ENCODE measurements at regions not wholly inside any gene's neighbourhood (a gene's known extent, or its start where the extent isn't known, plus 50 kb on each side); places are given as distances from the start of the nearest gene placed in this dataset.

- DNase-seq (ENCODE audit: low spot score) = no peak
- no peaks in the 10 kb centered on the region for H3K9me3 ChIP-seq (ENCODE audit: control insufficient read depth in 4 of 4, low read length in 3 of 4)
- no peaks in the 10 kb centered on the region for H3K4me1 ChIP-seq (ENCODE audit: control insufficient read depth in 4 of 4, insufficient read depth in 4 of 4, low read length in 3 of 4)
- H3K36me3 ChIP-seq (ENCODE audit: control insufficient read depth in 4 of 4, insufficient read depth in 3 of 4, low read depth in 1 of 4, low read length in 3 of 4) = no peaks in the 10 kb centered on the region
- H3K4me3 ChIP-seq (ENCODE audit: low read depth in 1 of 3, low read length in 3 of 3) = no peak overlapping the region
- H3K9ac ChIP-seq (ENCODE audit: low read depth in 1 of 2, low read length in 2 of 2) = no peak overlapping the region
- no peak overlapping the region for H3K27ac ChIP-seq (ENCODE audit: low read depth in 1 of 2, low read length in 2 of 2)
- TF ChIP-seq REST (IDR thresholded peaks at IDR 0.05) = no peak
- no peak for TF ChIP-seq CTCF (IDR thresholded peaks at IDR 0.05; ENCODE audit: low read depth, low read length, missing input control)
- TF ChIP-seq, protein P1, sequence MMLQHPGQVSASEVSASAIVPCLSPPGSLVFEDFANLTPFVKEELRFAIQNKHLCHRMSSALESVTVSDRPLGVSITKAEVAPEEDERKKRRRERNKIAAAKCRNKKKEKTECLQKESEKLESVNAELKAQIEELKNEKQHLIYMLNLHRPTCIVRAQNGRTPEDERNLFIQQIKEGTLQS (IDR thresholded peaks at IDR 0.05) = no peak
- no peak for TF ChIP-seq HNF4A (conservative IDR thresholded peaks at IDR 0.05)
- TF ChIP-seq FOXA2 (IDR thresholded peaks at IDR 0.05) = no peak
- 75% methylated on average over 7 of the region's 7 CpGs for whole genome bisulfite sequencing
- H3K27me3 ChIP-seq (ENCODE audit: control insufficient read depth in 4 of 4, insufficient read depth in 4 of 4, low read length in 3 of 4) = no peaks in the 10 kb centered on the region
Observed at GRCh38 chr11:27193434-27194225, 153.0 kb downstream of the BBOX1 start.

DNA sequence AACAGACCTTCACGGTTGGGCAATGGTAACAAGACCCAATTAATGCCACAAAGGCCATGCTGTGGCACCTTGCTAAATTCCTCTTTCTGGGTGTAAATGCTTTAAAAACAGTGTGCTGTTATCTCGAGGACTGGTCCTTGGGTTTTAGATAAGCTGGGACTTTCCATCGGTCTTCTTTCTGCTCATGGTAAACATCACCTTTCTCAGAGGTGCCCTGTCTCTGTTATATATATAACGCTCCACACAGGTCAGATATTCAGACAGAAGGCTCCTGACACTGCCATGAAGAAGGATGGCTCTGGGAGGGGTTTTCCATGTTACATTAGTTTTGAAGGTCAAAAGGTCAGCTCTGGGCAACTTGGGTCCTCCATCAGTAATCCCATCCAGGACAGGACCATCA lies 151.6 kb downstream of the BBOX1 start:
- DNase-seq (ENCODE audit: low spot score) = no peak
- TF ChIP-seq FOXA1 (IDR thresholded peaks at IDR 0.05) = no peak
- TF ChIP-seq FOXA2 (IDR thresholded peaks at IDR 0.05) = no peak
- no peak for TF ChIP-seq HNF4G (IDR thresholded peaks at IDR 0.05)
- no peak for TF ChIP-seq TAF1 (conservative IDR thresholded peaks at IDR 0.05)
- TF ChIP-seq NR2F2 (IDR thresholded peaks at IDR 0.05) = no peak
- no peak for TF ChIP-seq SP1 (IDR thresholded peaks at IDR 0.05)
- no peak for TF ChIP-seq HNF4A (conservative IDR thresholded peaks at IDR 0.05)
- no peak for TF ChIP-seq YY1 (IDR thresholded peaks at IDR 0.05)
- no peak for TF ChIP-seq JUND (IDR thresholded peaks at IDR 0.05)
- TF ChIP-seq REST (IDR thresholded peaks at IDR 0.05) = no peak
- TF ChIP-seq, protein P1 (IDR thresholded peaks at IDR 0.05) = no peak
- TF ChIP-seq CTCF (IDR thresholded peaks at IDR 0.05; ENCODE audit: low read depth, low read length, missing input control) = no peak
- no peak for TF ChIP-seq RAD21 (IDR thresholded peaks at IDR 0.05)
- no peak for TF ChIP-seq EGR1 (IDR thresholded peaks at IDR 0.05; ENCODE audit: low read depth in 2 of 2)
- TF ChIP-seq GABPA (IDR thresholded peaks at IDR 0.05 in 1 of 2, conservative IDR thresholded peaks at IDR 0.05 in 1 of 2) = no peak
- TF ChIP-seq RXRA (IDR thresholded peaks at IDR 0.05) = no peak
- Histone ChIP-seq H3K4me3 (ENCODE audit: low read depth in 1 of 3, low read length in 3 of 3) (no peak overlapping the region), H3K27ac (ENCODE audit: low read depth in 1 of 2, low read length in 2 of 2) (no peak overlapping the region), H3K27me3 (ENCODE audit: control insufficient read depth in 4 of 4, insufficient read depth in 4 of 4, low read length in 3 of 4) (no peaks in the 10 kb centered on the region), H3K9ac (ENCODE audit: low read depth in 1 of 2, low read length in 2 of 2) (no peak overlapping the region), H3K4me1 (ENCODE audit: control insufficient read depth in 4 of 4, insufficient read depth in 4 of 4, low read length in 3 of 4) (peaks cover 2 to 13% (median 8%) of the 10 kb centered on the region in 4 donors), H3K9me3 (ENCODE audit: control insufficient read depth in 4 of 4, low read length in 3 of 4) (no peaks in the 10 kb centered on the region), H3K36me3 (ENCODE audit: control insufficient read depth in 4 of 4, insufficient read depth in 3 of 4, low read depth in 1 of 4, low read length in 3 of 4) (no peaks in the 10 kb centered on the region)
- WGBS = 84% methylated on average over 4 of the region's 4 CpGs
